ENCODE measurements at regions not wholly inside any gene's neighbourhood (a gene's known extent, or its start where the extent isn't known, plus 50 kb on each side); places are given as distances from the start of the nearest gene placed in this dataset.

DNA sequence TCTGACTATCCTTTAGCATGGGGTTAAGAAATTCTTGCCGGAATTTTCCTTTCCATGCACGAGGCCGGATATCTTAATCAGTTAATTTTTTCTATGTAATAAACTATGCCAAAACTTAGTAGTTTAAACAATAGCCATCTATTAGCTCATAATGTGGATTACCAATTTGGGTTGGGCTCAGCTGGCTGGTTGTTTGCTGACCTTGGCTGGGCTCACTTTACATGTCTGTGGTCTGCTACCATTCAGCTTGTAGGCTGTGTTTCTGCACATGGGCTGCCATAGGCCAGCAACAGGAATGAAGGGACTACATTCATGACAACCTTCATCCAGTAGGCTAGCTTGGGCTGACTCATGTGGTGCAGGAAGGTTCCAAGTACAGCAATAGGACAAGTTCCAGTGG, 56.0 kb upstream of the NTPCR start:
- no peak for TF ChIP-seq CTCF (IDR thresholded peaks at IDR 0.05)
- TF ChIP-seq ZFX (IDR thresholded peaks at IDR 0.05; ENCODE audit: borderline replicate concordance): no peak
